Ovary (tissue), 3 donors: ENCODE measurements at regions not wholly inside any gene's neighbourhood (a gene's known extent, or its start where the extent isn't known, plus 50 kb on each side); places are given as distances from the start of the nearest gene placed in this dataset.

Source experiments
- EP300 ChIP-seq: sonication (generic); formaldehyde crosslinking; IDR thresholded peaks from one replicate; pipeline ENCODE4 v1.6.1; 2017; ENCODE audit warnings: antibody characterized with exemption
- POLR2A ChIP-seq: fragments of 450-650 bp; IDR thresholded peaks from one replicate; pipeline ENCODE4 v1.6.1; 2017; ENCODE audit warnings: antibody characterized with exemption, mild to moderate bottlenecking, moderate library complexity
- TF ChIP-seq, protein P1 (sequence below), 3 donors: fragments of 450-650 bp in 2 of 3; fragments of 200-600 bp in 1 of 3; IDR thresholded peaks; one replicate each; pipeline versions ENCODE4 v1.5.1 to v1.8.0; 2016 to 2022; ENCODE audit warnings: antibody characterized with exemption in 3 of 3, mild to moderate bottlenecking in 1 of 3
- donor health status: DM: no; HTN: no; CAD: no.

DNA sequence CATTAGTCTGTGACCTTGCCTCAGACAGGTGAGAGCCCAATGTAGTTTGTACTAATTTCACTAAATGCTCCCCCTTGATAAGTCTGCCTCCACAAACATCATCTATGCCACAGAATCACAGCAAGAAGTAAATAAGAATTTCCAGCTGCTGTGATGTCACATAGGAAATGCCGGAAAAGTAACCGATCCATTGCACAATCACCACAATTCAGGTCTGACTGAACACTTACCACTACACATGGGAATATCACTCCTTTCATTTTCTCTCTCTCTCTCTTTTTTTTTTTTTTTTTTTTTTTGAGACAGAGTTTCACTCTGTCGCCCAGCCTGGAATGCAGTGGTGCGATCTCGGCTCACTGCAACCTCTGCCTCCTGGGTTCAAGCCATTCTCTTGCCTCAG lies 79.0 kb upstream of the CDH11 start:
- TF ChIP-seq, protein P1, sequence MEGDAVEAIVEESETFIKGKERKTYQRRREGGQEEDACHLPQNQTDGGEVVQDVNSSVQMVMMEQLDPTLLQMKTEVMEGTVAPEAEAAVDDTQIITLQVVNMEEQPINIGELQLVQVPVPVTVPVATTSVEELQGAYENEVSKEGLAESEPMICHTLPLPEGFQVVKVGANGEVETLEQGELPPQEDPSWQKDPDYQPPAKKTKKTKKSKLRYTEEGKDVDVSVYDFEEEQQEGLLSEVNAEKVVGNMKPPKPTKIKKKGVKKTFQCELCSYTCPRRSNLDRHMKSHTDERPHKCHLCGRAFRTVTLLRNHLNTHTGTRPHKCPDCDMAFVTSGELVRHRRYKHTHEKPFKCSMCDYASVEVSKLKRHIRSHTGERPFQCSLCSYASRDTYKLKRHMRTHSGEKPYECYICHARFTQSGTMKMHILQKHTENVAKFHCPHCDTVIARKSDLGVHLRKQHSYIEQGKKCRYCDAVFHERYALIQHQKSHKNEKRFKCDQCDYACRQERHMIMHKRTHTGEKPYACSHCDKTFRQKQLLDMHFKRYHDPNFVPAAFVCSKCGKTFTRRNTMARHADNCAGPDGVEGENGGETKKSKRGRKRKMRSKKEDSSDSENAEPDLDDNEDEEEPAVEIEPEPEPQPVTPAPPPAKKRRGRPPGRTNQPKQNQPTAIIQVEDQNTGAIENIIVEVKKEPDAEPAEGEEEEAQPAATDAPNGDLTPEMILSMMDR (IDR thresholded peaks at IDR 0.05): no peak
- TF ChIP-seq POLR2A (no peak), EP300 (no peak)
